Suprapubic skin (tissue), 3 donors: ENCODE measurements at regions not wholly inside any gene's neighbourhood (a gene's known extent, or its start where the extent isn't known, plus 50 kb on each side); places are given as distances from the start of the nearest gene placed in this dataset.

Experiments used
- CTCF ChIP-seq, 2 donors: fragments of 200-600 bp in 1 of 2; fragments of 450-650 bp in 1 of 2; sonication (generic) in 1 of 2; IDR thresholded peaks; one replicate each; pipeline ENCODE4 v1.5.1; 2016 to 2019; ENCODE audit warnings: antibody characterized with exemption in 2 of 2, mild to moderate bottlenecking in 1 of 2, moderate library complexity in 1 of 2
- POLR2AphosphoS5 ChIP-seq, 3 donors: sonication (generic); formaldehyde crosslinking; IDR thresholded peaks; one replicate each; pipeline ENCODE4 v1.6.1; 2017; ENCODE audit warnings: antibody characterized with exemption in 3 of 3

DNA sequence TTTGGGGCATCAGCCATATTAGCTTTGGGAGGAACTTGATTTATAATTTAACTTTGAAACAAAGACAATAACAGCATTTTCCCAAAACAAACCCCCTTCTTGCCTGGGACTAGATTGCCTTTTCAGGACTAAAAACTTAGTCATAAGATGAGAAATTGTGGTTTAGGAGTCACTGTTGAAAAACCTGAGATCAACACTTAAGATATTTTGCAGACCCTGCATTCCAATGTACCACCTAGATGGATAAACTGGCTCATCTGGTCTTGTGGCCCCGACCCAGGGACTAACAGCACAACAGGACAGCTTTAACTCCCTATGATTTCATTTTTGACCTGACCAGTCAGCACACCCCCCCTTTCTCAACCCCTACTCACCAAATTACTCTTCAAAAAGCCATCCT, 1165.4 kb downstream of the XPNPEP1 start:
- TF ChIP-seq CTCF (IDR thresholded peaks at IDR 0.05) (no peak), POLR2AphosphoS5 (IDR thresholded peaks at IDR 0.05) (no peak)
